T-helper 22 cell (primary cell): ENCODE measurements at regions not wholly inside any gene's neighbourhood (a gene's known extent, or its start where the extent isn't known, plus 50 kb on each side); places are given as distances from the start of the nearest gene placed in this dataset.
"Not testable (repeated sequence)": the region's sequence is repeated elsewhere in the genome, so short reads cannot be mapped to it uniquely, and the experiment has no call there.

Experiments
- DNase-seq: peaks from one replicate; pipeline ENCODE4 v3.0.0-alpha.2; 2020; ENCODE audit warnings: low read depth

DNA sequence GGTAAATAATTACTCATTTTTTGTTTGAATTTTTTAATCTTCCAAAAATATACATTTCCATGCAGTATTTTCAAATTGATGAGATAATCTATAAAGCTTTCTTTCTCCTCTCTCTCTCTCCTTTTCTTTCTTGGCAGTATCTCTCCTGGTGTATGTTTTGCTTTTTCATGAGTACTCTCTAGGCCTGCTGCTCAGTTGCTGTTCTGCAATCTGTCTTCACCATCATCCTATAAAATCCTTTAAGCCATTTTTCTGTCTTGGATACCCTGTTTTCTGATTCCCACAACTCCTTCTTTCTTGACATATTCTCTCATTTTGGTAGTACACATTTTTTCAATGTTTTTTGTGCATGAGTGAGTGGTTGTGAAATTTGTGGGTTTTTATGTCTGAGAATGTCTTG is 1558.1 kb upstream of the LRRTM3 start:
- DNase-seq: no peak

DNA sequence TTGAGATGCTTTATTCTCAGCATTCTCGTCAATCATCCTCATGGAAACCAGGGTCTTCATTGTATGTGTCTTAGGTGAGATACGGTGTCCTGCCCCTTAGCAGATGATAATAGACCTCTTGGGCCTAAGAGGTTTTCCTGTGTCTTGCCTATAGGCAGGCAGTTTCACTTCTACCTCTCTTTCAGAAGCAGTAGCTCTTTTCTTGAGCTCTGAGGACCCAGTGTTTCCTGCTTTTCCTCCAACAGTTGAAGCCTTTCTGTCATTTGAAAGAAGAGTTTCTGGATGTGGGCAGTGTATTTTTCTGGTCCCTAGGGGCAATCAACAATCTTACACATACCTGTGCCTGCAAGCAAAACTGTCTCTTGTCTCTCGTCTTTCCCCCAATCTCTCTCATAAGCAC is 1550.3 kb upstream of the LRRTM3 start:
- no peak for DNase-seq

GRCh38 chr10:65377687-65378086 is 1548.1 kb upstream of the LRRTM3 start:
- no peak for DNase-seq

DNA sequence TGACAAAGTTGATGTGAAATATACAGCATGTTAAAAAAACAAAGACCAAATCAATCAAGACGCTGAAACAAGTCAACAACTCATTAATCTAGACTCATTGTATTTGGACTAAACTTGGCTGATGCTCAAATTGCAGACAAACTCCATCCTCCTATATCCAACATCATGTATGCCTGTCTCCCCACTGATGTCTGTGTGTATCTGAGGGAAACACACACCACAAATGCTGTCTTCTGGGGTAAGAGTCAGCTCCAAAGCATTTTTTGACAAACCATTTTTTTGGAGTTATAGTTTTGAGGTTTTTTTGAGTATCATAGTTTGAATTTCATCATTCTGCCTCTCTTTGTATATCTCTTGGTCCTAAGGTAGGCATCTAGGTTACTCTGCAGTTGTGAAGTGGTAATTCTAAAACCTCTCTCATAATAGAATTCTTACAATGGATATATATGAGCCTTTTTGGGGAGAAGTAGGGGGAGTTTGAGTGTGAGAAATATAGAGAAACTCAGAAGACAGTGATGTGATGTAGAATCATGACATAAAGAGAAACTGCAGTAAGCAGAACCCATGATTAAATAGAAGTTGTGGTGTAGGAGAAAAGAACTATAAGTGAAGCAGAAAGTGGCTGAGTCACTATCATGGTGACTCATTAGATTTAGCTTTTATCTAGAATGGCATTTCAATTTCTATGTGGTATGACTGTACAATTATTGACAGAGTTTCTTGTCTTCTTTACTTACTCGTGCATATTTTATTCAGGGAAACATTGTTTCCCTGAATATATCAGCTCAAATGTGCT is 1531.1 kb upstream of the LRRTM3 start:
- no peak for DNase-seq

DNA sequence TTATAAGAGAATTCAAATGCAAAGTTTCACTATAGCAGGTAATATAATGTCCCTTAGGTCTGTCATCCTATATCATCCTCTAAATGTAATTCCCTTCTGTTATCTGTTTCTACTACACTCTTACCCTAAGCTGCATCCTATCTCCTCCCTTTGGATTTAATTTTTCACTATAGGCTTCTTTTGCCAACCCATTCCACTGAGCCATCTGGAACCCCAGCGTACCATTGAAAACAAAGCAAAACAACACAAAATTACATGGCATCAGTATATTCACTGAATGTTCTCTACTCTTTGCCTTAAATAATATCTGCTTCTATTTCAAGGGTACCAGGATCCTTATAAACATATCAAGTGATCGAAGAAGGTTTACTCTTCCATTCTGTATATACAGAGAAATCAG is 1530.2 kb upstream of the LRRTM3 start:
- DNase-seq: no peak

GRCh38 chr10:65396997-65397396 is 1528.8 kb upstream of the LRRTM3 start:
- DNase-seq: no peak

GRCh38 chr10:65408401-65408800 is 1517.4 kb upstream of the LRRTM3 start:
- DNase-seq: no peak

DNA sequence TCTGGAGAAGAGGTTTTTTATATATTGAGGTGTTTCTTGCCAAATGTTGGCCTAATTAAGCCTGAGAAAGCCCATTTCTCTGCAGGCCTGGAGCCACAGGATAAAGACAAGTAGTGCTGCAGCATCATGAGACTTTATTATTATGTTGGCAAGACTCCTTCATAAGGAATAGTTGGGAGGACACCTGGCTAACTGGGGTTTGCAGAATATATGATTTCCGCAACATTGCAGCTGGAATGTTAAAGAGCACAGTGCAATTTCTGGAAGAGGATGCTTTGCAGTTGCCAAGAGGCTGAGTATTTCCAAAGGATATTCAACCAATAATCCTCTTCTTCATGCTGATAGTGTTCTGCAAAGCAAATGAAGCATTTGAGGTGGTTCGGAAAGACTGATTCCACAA is 1512.8 kb upstream of the LRRTM3 start:
- DNase-seq: no peak

DNA sequence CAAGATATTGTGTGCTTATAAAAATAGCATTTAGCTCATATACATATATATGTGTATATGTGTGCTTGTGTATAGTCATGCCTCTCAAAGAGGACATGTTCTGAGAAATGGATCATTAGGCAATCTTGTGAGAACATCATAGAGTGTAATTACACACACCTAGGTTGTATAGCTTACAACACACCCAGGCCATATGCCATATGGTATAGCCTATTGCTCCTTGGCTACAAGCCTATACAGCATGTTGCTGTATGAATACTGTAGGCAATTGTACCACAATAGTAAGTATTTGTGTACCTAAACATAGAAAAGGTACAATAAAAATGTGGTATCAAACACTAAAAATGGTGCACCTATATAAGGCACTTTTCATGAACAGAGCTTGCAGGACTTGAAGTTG is 1510.5 kb upstream of the LRRTM3 start:
- DNase-seq: no peak

GRCh38 chr10:65416094-65416493 is 1509.7 kb upstream of the LRRTM3 start:
- DNase-seq: no peak

DNA sequence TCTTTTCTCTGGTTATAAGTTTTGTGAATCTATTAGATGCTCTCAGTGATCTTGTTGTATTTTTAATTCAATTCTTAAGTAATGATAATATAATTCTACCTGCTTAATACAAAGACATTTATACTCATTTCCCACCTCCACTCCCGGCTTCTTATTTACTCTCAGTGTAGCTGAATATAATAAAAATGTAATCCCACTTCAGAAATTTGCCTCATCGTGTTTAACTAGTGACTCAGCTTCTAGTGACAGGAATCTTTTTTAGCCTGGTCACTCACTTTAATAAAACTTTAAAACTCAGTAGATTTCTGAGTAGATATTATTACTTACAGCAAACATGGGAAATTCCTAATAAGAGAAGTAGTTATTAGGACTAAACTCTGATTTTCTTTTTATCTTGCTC is 1506.2 kb upstream of the LRRTM3 start:
- no peak for DNase-seq

GRCh38 chr10:65423043-65423442 is 1502.8 kb upstream of the LRRTM3 start:
- no peak for DNase-seq

GRCh38 chr10:65429381-65429780 is 1496.5 kb upstream of the LRRTM3 start:
- not testable (repeated sequence) for DNase-seq

DNA sequence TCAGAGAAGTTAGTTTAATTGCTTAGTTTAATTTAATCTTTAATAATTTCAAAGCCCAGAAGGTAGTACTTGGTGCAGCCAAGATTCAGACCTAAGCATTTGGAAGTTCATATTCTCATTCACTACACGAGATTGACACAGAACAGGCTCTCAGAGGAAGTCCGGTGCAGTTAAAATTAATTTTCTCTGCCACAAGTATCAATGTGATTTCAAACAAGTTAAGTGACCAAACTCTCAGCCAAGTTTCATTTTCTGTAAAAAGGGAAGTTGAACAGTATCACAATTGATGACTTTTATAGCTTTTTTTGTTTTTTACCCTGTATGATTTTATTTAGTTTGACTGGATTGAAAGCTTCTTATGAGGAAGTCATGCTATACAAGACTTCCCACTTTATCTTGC is 1494.9 kb upstream of the LRRTM3 start:
- no peak for DNase-seq

DNA sequence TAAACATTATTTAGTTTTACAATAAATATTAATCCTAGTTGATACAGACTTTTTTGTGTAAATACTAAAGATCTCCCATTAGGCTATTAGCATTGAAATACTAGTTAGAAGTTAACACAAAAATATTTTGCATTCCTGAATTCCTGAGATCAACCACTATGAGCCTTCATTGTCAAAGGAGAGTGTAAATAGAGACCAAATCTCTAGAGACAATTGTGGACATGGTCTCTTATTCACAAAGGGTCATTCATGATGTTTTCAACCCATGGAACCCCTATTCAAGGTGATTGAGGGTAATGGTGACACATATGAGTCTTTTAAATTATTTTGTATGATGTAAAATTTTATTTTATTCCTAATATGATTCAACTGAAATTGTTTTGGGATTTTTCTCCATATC is 1454.8 kb upstream of the LRRTM3 start:
- no peak for DNase-seq

- DNase-seq: no peak
These were observed 1443.0 kb upstream of the LRRTM3 start for GRCh38 chr10:65482848-65483247.

- no peak for DNase-seq
These were observed 1434.0 kb upstream of the LRRTM3 start for GRCh38 chr10:65491799-65492198.

GRCh38 chr10:65496541-65496940 is 1429.3 kb upstream of the LRRTM3 start:
- no peak for DNase-seq

DNA sequence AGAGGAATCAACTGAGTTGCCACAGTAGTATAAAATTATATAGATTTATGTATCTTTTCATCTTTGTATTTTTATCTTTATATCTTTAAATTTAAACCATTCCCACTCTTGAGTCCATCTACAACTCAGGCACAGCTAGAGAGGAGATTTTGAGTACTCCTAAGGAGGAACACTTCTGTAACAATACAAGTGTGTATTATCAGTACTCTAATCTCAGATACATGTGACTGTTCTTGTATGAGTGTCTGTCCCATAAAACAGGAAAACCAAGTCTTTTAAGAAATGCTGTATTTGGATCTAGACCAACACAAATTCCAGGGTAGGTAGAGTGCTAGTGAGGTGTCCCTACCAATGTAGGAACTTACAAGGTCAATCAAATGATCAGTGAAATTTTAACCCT is 1428.0 kb upstream of the LRRTM3 start:
- DNase-seq: no peak

DNA sequence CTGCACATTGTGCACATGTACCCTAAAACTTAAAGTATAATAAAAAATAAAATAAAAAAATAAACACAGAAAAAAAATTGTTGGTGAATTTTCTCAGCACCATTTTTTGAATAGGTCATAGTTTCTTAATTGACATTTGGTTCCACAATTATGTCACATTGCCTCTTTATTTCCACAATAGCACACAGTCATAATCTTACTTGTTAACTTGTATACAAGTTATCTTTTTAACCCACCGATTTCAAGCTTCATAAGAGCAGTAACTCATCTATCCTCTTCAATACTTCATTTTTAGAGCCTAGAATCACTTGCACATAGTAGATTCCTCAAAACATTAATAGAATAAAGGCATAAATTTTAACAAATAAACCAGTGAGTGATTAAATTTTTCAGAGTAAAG is 1425.1 kb upstream of the LRRTM3 start:
- no peak for DNase-seq

- DNase-seq: no peak
These were observed 1424.6 kb upstream of the LRRTM3 start for GRCh38 chr10:65501259-65501658.

DNA sequence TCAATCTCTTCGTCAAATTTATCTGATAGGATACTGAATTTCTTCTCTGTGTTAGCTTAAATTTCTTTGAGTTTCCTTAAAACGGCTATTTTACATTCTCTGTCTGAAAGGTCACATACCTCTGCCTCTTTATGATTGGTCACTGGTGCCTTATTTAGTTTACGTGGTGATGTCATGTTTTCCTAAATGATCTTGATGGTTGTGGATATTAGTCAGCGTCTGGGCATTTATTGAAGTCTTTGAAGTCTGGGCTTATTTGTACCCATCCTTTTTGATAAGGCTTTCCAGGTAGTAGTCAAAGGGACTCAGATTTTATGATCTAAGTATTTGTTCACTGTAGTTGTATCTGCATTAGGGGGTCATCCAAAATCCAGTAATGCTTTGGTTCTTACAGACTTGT is 1407.5 kb upstream of the LRRTM3 start:
- DNase-seq: no peak

DNA sequence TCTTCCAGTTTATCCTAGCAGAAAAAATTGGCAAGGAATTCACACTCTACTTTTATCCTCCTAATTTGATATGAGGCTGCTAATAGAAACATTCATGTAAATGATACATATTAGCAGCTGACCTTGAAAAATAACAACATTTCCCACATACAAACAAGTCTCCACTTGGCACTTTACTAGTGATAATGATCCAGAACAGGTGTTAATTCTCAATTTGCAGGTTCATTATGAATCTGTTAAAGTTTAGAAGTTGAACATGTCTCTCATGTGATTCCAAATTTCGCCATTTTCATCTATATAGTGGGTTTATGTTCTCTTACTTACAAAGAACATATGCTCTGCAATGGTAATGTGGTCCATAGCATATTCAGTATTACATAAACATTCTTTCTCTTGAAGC is 1396.8 kb upstream of the LRRTM3 start:
- DNase-seq: no peak

DNA sequence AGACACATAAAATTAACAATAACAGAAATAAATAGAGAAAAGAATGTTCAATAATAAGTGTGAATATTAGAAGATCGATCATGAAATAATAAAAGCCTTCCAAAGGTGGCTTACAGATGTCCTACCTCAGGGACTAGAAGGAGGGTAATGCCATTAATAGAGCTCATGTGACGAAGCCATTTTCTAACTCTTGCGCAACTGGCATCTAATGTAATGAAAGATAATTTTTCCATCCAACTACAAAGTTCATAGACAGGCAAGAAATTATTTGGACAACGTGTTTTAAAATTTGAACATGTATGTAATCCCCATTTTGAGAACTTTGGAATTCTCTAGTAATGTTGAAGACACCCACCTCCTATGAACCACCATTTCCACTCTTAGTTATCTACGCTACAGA is 1394.3 kb upstream of the LRRTM3 start:
- DNase-seq: no peak
